Stomach (tissue), 8 donors: ENCODE measurements at regions not wholly inside any gene's neighbourhood (a gene's known extent, or its start where the extent isn't known, plus 50 kb on each side); places are given as distances from the start of the nearest gene placed in this dataset.
"Not testable (repeated sequence)": the region's sequence is repeated elsewhere in the genome, so short reads cannot be mapped to it uniquely, and the experiment has no call there.

Source experiments
- DNase-seq, 2 donors: peaks; one replicate each; pipeline versions ENCODE4 v3.0.0 to v3.0.0-alpha.2; 2013 to 2019
- H3K27ac ChIP-seq, 5 donors: fragments of 200-600 bp in 4 of 5; sonication (generic) in 4 of 5; one replicate each; pipeline ENCODE4 v1.5.1; 2013 to 2019; ENCODE audit warnings: mild to moderate bottlenecking in 1 of 5, moderate library complexity in 1 of 5
- H3K27me3 ChIP-seq, 3 donors: fragments of 200-600 bp; sonication (generic); one replicate each; pipeline ENCODE4 v1.5.1; 2017 to 2019; ENCODE audit warnings: mixed run types in 1 of 3
- H3K36me3 ChIP-seq, 4 donors: fragments of 200-600 bp; sonication (generic); 1 replicate in 3 of 4; 2 replicates in 1 of 4; pipeline ENCODE4 v1.5.1; 2016 to 2019
- H3K4me1 ChIP-seq, 4 donors: fragments of 200-600 bp; sonication (generic); one replicate each; pipeline ENCODE4 v1.5.1; 2016 to 2019
- H3K4me3 ChIP-seq, 4 donors: fragments of 200-600 bp; sonication (generic) in 3 of 4; one replicate each; pipeline ENCODE4 v1.5.1; 2016 to 2019; ENCODE audit warnings: mild to moderate bottlenecking in 1 of 4
- H3K9me3 ChIP-seq, 4 donors: fragments of 200-600 bp; sonication (generic); one replicate each; pipeline ENCODE4 v1.5.1; 2016 to 2019
- CTCF ChIP-seq, 7 experiments: fragments of 450-650 bp in 4 of 7; fragments of 200-600 bp in 3 of 7; sonication (generic) in 3 of 7; IDR thresholded peaks; one replicate each; pipeline ENCODE4 v1.5.1; 2016 to 2019; ENCODE audit warnings: antibody characterized with exemption in 7 of 7, control low read depth in 2 of 7, mild to moderate bottlenecking in 1 of 7
- EP300 ChIP-seq: sonication (generic); formaldehyde crosslinking; IDR thresholded peaks from one replicate; pipeline ENCODE4 v1.6.1; 2017; ENCODE audit warnings: antibody characterized with exemption
- POLR2A ChIP-seq, 4 donors: fragments of 450-650 bp; IDR thresholded peaks; one replicate each; pipeline ENCODE4 v1.6.1; 2016; ENCODE audit warnings: antibody characterized with exemption in 4 of 4, control low read depth in 2 of 4, mild to moderate bottlenecking in 1 of 4, moderate library complexity in 1 of 4
- POLR2AphosphoS5 ChIP-seq, 3 donors: sonication (generic); formaldehyde crosslinking; IDR thresholded peaks; one replicate each; pipeline ENCODE4 v1.6.1; 2016; ENCODE audit warnings: antibody characterized with exemption in 3 of 3
- WGBS, 5 donors: extraction: QIAGEN DNeasy Blood & Tissue Kit in 3 of 5; methylation state at CpG; one replicate each; pipeline versions ENCODE4 v1.1.5 to v1.1.7; 2013 to 2018; 5-methylcytosine and 5-hydroxymethylcytosine counted together
- intact Hi-C: fragments of 100-400 bp; cut with DNase I; formaldehyde crosslinking; loops from one replicate; pipeline ENCODE4 v1.15.1; 2023; ENCODE audit warnings: low total_unique reads
- donor health status: healthy with polysubstance abuse.
- donor health status: Bipolar disorder and iron deficiency.
- donor health status: healthy.

GRCh38 chr3:177405191-177405672, 207.9 kb upstream of the TBL1XR1 start:
- intact Hi-C loops = no loop called here
- Histone ChIP-seq H3K4me1 (no peaks in the 10 kb centered on the region), H3K9me3 (no peaks in the 10 kb centered on the region), H3K4me3 (no peak overlapping the region), H3K27ac (no peak overlapping the region), H3K36me3 (no peaks in the 10 kb centered on the region), H3K27me3 (no peaks in the 10 kb centered on the region)
- TF ChIP-seq POLR2AphosphoS5 (IDR thresholded peaks at IDR 0.05) (no peak), CTCF (IDR thresholded peaks at IDR 0.05) (no peak)
- WGBS, 5 donors = 90 to 94% (median 92%) methylated on average over 3 of the region's 3 CpGs
- no peak for DNase-seq

GRCh38 chr3:177410730-177411129, 213.4 kb upstream of the TBL1XR1 start:
- 15 to 35% (median 18%) methylated on average over 4 of the region's 4 CpGs for WGBS, 5 donors
- Histone ChIP-seq H3K36me3 (no peaks in the 10 kb centered on the region), H3K27me3 (no peaks in the 10 kb centered on the region), H3K4me1 (peaks cover 9 to 12% (median 9%) of the 10 kb centered on the region in 4 donors), H3K4me3 (no peak overlapping the region), H3K27ac (peak overlapping the region in 4 of 5 donors; percentile 2 to 66 (median 24)), H3K9me3 (no peaks in the 10 kb centered on the region)
- intact Hi-C loops = no loop called here
- peak; percentile 75 to 82 for DNase-seq
- TF ChIP-seq POLR2A (IDR thresholded peaks at IDR 0.05) (no peak), EP300 (no peak), POLR2AphosphoS5 (IDR thresholded peaks at IDR 0.05) (peak in 2 of 3 donors; percentile 15 to 56), CTCF (IDR thresholded peaks at IDR 0.05) (no peak)

GRCh38 chr3:177411201-177411600, 213.9 kb upstream of the TBL1XR1 start:
- intact Hi-C loops = no loop called here
- WGBS, 5 donors = 63 to 79% (median 76%) methylated on average over 3 of the region's 3 CpGs
- DNase-seq = no peak
- Histone ChIP-seq H3K36me3 (no peaks in the 10 kb centered on the region), H3K9me3 (no peaks in the 10 kb centered on the region), H3K4me3 (no peak overlapping the region), H3K27me3 (no peaks in the 10 kb centered on the region), H3K4me1 (peaks cover 9 to 12% (median 9%) of the 10 kb centered on the region in 4 donors), H3K27ac (peak overlapping the region in 4 of 5 donors; percentile 2 to 66 (median 24))
- TF ChIP-seq EP300 = no peak
- no peak for TF ChIP-seq CTCF (IDR thresholded peaks at IDR 0.05)
- TF ChIP-seq POLR2AphosphoS5 (IDR thresholded peaks at IDR 0.05) = no peak
- TF ChIP-seq POLR2A (IDR thresholded peaks at IDR 0.05) = no peak

GRCh38 chr3:177412677-177413170, 215.4 kb upstream of the TBL1XR1 start:
- H3K9me3 ChIP-seq, intact Hi-C loops, H3K36me3 ChIP-seq, H3K4me3 ChIP-seq, H3K27ac ChIP-seq, H3K27me3 ChIP-seq, DNase-seq: not testable (repeated sequence)
- 98 to 100% (median 98%) methylated on average over 11 to 32 of the region's 32 CpGs for WGBS, 5 donors
- H3K4me1 ChIP-seq = peaks cover 9 to 12% (median 9%) of the 10 kb centered on the region in 4 donors

GRCh38 chr3:177414093-177414492, 216.8 kb upstream of the TBL1XR1 start:
- WGBS, 5 donors = 93 to 99% (median 97%) methylated on average over 6 of the region's 6 CpGs
- TF ChIP-seq POLR2AphosphoS5 (IDR thresholded peaks at IDR 0.05) = no peak
- TF ChIP-seq EP300 = no peak
- TF ChIP-seq POLR2A (IDR thresholded peaks at IDR 0.05) = no peak
- TF ChIP-seq CTCF (IDR thresholded peaks at IDR 0.05) = no peak
- Histone ChIP-seq H3K4me1 (peaks cover 9 to 12% (median 9%) of the 10 kb centered on the region in 4 donors), H3K4me3 (no peak overlapping the region), H3K27me3 (no peaks in the 10 kb centered on the region), H3K27ac (no peak overlapping the region), H3K9me3 (no peaks in the 10 kb centered on the region), H3K36me3 (no peaks in the 10 kb centered on the region)
- intact Hi-C loops = no loop called here
- no peak for DNase-seq
